Right lobe of liver (tissue), 6 donors: ENCODE measurements at regions not wholly inside any gene's neighbourhood (a gene's known extent, or its start where the extent isn't known, plus 50 kb on each side); places are given as distances from the start of the nearest gene placed in this dataset.

Experiments used
- ATAC-seq, 4 donors: fragments of 200-7000 bp; cut with Tn5 transposase; one replicate each; pipeline ENCODE4 v1.9.1; 2020; ENCODE audit warnings: mild to moderate bottlenecking in 4 of 4, moderate library complexity in 4 of 4
- DNase-seq, 3 donors: peaks; one replicate each; pipeline ENCODE4 v3.0.0-alpha.2; 2020
- H3K27ac ChIP-seq, 3 donors: fragments of 200-600 bp; one replicate each; pipeline ENCODE4 v1.8.0; 2022
- H3K27me3 ChIP-seq, 2 donors: fragments of 200-600 bp; one replicate each; pipeline ENCODE4 v1.8.0; 2022
- H3K36me3 ChIP-seq, 4 donors: fragments of 200-600 bp; sonication (generic) in 1 of 4; one replicate each; pipeline versions ENCODE4 v1.5.1 to v1.8.0; 2017 to 2022; ENCODE audit warnings: control low read depth in 1 of 4
- H3K4me1 ChIP-seq, 4 donors: fragments of 200-600 bp; sonication (generic) in 1 of 4; one replicate each; pipeline versions ENCODE4 v1.5.1 to v1.8.0; 2017 to 2022; ENCODE audit warnings: control low read depth in 1 of 4
- H3K4me3 ChIP-seq, 3 donors: fragments of 200-600 bp; one replicate each; pipeline ENCODE4 v1.8.0; 2022
- H3K9me3 ChIP-seq, 4 donors: fragments of 200-600 bp; sonication (generic) in 1 of 4; one replicate each; pipeline versions ENCODE4 v1.5.1 to v1.8.0; 2017 to 2022; ENCODE audit warnings: control low read depth in 1 of 4
- POLR2A ChIP-seq: fragments of 450-650 bp; IDR thresholded peaks from one replicate; pipeline ENCODE4 v1.6.1; 2017; ENCODE audit warnings: antibody characterized with exemption, mild to moderate bottlenecking
- WGBS: methylation state at CpG from one replicate; pipeline ENCODE4 v1.1.6; 2018; ENCODE audit warnings: low coverage, low lambda C conversion rate; ENCODE audit not compliant: insufficient coverage; ENCODE audit errors: missing lambda C conversion rate; 5-methylcytosine and 5-hydroxymethylcytosine counted together
- intact Hi-C, 2 donors: fragments of 100-400 bp; cut with DNase I; formaldehyde crosslinking; loops; one replicate each; pipeline versions ENCODE4 v1.11.2 to v1.14.1; 2022
- TF ChIP-seq, protein P1 (sequence below), 4 donors: fragments of 200-600 bp in 3 of 4; fragments of 450-650 bp in 1 of 4; IDR thresholded peaks; one replicate each; pipeline versions ENCODE4 v1.5.1 to v1.8.0; 2016 to 2022; ENCODE audit warnings: antibody characterized with exemption in 4 of 4, mild to moderate bottlenecking in 2 of 4
- donor health status: DM: no; HTN: yes; CAD: no.
- donor health status: DM: no; HTN: no; CAD: no.
- donor health status: DM: no; HTN: no; CAD: no.
- donor health status: DM: no; HTN: yes; CAD: no.
- donor health status: DM: no; HTN: yes; CAD: no.

DNA sequence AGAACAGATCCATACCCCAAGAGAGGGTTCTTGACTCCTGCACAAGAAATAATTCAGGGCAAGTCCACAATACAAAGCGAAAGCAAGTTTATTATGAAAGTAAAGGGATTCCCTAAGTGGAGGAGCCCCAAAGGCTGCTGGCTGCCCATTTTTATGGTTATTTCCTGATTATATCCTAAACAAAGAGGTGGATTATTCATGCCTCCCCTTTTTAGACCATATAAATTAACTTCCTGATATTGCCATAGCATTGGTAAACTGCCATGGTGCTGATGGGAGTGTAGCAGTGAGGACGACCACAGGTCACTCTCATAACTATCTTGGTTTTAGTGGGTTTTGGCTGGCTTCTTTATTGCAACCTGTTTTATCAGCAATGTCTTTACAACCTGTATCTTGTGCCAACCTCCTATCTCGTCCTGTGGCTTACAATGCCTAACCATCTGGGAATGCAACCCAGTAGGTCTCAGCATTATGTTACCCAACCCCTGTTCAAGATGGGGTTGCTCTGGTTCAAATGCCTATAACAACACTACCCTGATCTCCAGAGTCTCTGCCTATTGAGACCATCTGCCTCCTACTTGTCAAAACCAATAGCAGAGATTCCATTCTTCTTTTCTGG is 154.4 kb upstream of the GRAMD2B start:
- no peak overlapping the region for H3K27ac ChIP-seq
- no peaks in the 10 kb centered on the region for H3K36me3 ChIP-seq
- H3K27me3 ChIP-seq, result no peaks in the 10 kb centered on the region
- intact Hi-C loops, result no loop called here
- TF ChIP-seq, protein P1, sequence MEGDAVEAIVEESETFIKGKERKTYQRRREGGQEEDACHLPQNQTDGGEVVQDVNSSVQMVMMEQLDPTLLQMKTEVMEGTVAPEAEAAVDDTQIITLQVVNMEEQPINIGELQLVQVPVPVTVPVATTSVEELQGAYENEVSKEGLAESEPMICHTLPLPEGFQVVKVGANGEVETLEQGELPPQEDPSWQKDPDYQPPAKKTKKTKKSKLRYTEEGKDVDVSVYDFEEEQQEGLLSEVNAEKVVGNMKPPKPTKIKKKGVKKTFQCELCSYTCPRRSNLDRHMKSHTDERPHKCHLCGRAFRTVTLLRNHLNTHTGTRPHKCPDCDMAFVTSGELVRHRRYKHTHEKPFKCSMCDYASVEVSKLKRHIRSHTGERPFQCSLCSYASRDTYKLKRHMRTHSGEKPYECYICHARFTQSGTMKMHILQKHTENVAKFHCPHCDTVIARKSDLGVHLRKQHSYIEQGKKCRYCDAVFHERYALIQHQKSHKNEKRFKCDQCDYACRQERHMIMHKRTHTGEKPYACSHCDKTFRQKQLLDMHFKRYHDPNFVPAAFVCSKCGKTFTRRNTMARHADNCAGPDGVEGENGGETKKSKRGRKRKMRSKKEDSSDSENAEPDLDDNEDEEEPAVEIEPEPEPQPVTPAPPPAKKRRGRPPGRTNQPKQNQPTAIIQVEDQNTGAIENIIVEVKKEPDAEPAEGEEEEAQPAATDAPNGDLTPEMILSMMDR (IDR thresholded peaks at IDR 0.05), result no peak
- no peak for TF ChIP-seq POLR2A
- DNase-seq, result no peak
- no peaks in the 10 kb centered on the region for H3K9me3 ChIP-seq
- H3K4me1 ChIP-seq, result no peaks in the 10 kb centered on the region
- no peak overlapping the region for H3K4me3 ChIP-seq
- no peak for ATAC-seq
- WGBS, result 69% methylated on average over 2 of the region's 3 CpGs

DNA sequence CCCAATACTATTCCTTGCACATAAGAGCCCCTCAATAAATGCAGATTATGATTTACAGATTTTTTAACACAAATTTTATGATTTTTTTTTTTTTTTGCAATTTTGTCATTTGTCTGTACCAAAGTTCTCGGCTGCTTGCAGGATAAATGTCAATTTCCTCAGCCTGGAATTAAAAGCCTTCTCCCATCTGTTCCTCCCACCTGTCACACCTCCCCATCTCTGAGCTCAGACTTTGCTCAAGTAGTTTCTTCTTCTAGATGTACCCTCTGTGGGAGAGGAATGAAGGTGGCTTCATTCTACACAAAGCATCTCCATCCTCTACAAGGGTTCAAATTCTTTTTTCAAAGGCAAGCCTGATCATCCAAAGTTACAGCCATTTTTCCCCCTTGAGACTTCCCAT is 153.7 kb upstream of the GRAMD2B start:
- H3K27ac ChIP-seq, result no peak overlapping the region
- no peak overlapping the region for H3K4me3 ChIP-seq
- ATAC-seq (no peak), DNase-seq (no peak)
- H3K36me3 ChIP-seq, result no peaks in the 10 kb centered on the region
- H3K4me1 ChIP-seq, result no peaks in the 10 kb centered on the region
- no peaks in the 10 kb centered on the region for H3K27me3 ChIP-seq
- WGBS, result 75% methylated on average over 1 of the region's 1 CpG
- no peaks in the 10 kb centered on the region for H3K9me3 ChIP-seq
- intact Hi-C loops, result no loop called here
- TF ChIP-seq POLR2A, result no peak
- TF ChIP-seq, protein P1 (IDR thresholded peaks at IDR 0.05), result no peak

DNA sequence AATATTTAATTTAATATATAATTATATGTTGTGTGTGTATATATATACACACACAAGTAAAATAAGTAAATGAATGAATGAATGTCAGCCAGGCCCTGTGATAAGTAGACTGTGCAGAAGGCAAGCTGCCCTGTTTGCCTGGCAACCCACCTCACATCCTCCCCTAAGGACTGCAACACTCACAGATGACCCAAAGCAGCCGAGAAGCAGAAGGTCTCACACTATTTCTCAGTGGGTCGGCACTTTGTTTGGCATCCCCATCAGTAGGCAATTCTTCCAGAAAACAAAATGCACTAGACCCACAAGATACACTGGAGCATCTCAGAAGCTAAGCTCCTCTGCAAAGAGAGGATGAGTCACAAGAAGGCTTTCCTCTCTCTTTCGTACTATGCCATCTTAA is 152.1 kb upstream of the GRAMD2B start:
- ATAC-seq, result no peak
- no peak overlapping the region for H3K27ac ChIP-seq
- intact Hi-C loops, result no loop called here
- TF ChIP-seq POLR2A, result no peak
- TF ChIP-seq, protein P1 (IDR thresholded peaks at IDR 0.05), result no peak
- H3K36me3 ChIP-seq, result no peaks in the 10 kb centered on the region
- H3K27me3 ChIP-seq, result no peaks in the 10 kb centered on the region
- no peaks in the 10 kb centered on the region for H3K9me3 ChIP-seq
- H3K4me1 ChIP-seq, result no peaks in the 10 kb centered on the region
- H3K4me3 ChIP-seq, result no peak overlapping the region
- DNase-seq, result no peak
- WGBS, result no CpG with 5 or more reads among the region's 3 CpGs

DNA sequence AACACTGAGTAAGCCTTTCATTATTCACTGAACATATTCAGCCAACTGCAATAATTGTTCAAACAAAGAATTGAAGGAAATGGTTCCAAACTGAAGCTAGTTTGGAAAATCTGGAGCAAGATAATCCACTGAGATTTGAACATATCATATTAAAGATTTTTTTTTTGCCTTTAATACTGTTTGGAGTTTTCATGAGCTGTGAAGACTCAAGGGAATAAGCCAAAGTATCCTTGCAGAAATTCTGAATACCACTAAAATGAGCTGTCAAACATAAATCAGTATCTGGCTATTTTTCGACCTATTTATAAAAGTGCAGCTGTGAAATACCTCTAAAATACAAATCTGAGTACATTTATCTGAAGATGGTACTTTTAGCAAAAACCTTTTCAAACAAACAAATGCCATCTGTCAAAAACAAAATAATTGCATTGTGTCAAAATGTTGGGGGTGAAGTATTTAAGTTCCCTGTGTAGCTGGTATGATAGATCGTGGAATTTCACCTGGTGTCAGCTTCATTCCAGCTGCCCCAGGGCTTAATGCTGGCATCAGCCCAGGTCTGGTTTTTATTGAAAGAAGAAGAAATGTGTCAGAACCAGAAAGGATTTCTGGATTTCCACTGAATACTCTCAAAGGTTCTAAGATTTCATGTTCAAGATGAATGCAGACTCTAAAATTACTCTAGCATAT is 149.0 kb upstream of the GRAMD2B start:
- ATAC-seq (no peak), DNase-seq (no peak)
- H3K4me1 ChIP-seq, result no peaks in the 10 kb centered on the region
- intact Hi-C loops, result no loop called here
- no peaks in the 10 kb centered on the region for H3K27me3 ChIP-seq
- H3K9me3 ChIP-seq, result no peaks in the 10 kb centered on the region
- no peak for TF ChIP-seq POLR2A
- TF ChIP-seq, protein P1 (IDR thresholded peaks at IDR 0.05), result no peak
- H3K27ac ChIP-seq, result no peak overlapping the region
- H3K4me3 ChIP-seq, result no peak overlapping the region
- no peaks in the 10 kb centered on the region for H3K36me3 ChIP-seq
- WGBS, result 71% methylated on average over 2 of the region's 2 CpGs
